ENCODE measurements at regions not wholly inside any gene's neighbourhood (a gene's known extent, or its start where the extent isn't known, plus 50 kb on each side); places are given as distances from the start of the nearest gene placed in this dataset.

- Mint-ChIP-seq H3K27ac (peak overlapping the region; percentile 0), H3K4me3 (ENCODE audit: low read depth) (no peak overlapping the region), H3K27me3 (no peaks in the 10 kb centered on the region), H3K9me3 (ENCODE audit: low read depth) (peaks cover 16% of the 10 kb centered on the region), H3K36me3 (ENCODE audit: insufficient read depth) (peaks cover 12% of the 10 kb centered on the region), H3K4me1 (ENCODE audit: low read depth) (peaks cover 17% of the 10 kb centered on the region)
- no peak for TF ChIP-seq CTCF (IDR thresholded peaks at IDR 0.05; ENCODE audit: unreplicated experiment)
- no peak for DNase-seq (ENCODE audit: low spot score, unreplicated experiment)
These were observed 67.3 kb upstream of the BICD1 start for GRCh38 chr12:32039347-32039746.

GRCh38 chr12:32039917-32040575 lies 66.6 kb upstream of the BICD1 start:
- Mint-ChIP-seq H3K9me3 (ENCODE audit: low read depth) (peaks cover 19% of the 10 kb centered on the region), H3K4me1 (ENCODE audit: low read depth) (peaks cover 17% of the 10 kb centered on the region), H3K27me3 (no peaks in the 10 kb centered on the region), H3K36me3 (ENCODE audit: insufficient read depth) (peaks cover 12% of the 10 kb centered on the region), H3K4me3 (ENCODE audit: low read depth) (no peak overlapping the region), H3K27ac (peak overlapping the region; percentile 27)
- no peak for DNase-seq (ENCODE audit: low spot score, unreplicated experiment)
- TF ChIP-seq CTCF (IDR thresholded peaks at IDR 0.05; ENCODE audit: unreplicated experiment), result no peak

GRCh38 chr12:32043928-32044549 lies 62.6 kb upstream of the BICD1 start:
- Mint-ChIP-seq H3K27ac (peak overlapping the region; percentile 26), H3K4me1 (ENCODE audit: low read depth) (peaks cover 20% of the 10 kb centered on the region), H3K27me3 (no peaks in the 10 kb centered on the region), H3K36me3 (ENCODE audit: insufficient read depth) (peaks cover 15% of the 10 kb centered on the region), H3K4me3 (ENCODE audit: low read depth) (no peak overlapping the region), H3K9me3 (ENCODE audit: low read depth) (peaks cover 23% of the 10 kb centered on the region)
- no peak for DNase-seq (ENCODE audit: low spot score, unreplicated experiment)
- TF ChIP-seq CTCF (IDR thresholded peaks at IDR 0.05; ENCODE audit: unreplicated experiment), result no peak

GRCh38 chr12:32047357-32048212 lies 59.1 kb upstream of the BICD1 start:
- Mint-ChIP-seq H3K9me3 (ENCODE audit: low read depth) (peaks cover 22% of the 10 kb centered on the region), H3K36me3 (ENCODE audit: insufficient read depth) (peaks cover 13% of the 10 kb centered on the region), H3K27me3 (no peaks in the 10 kb centered on the region), H3K4me3 (ENCODE audit: low read depth) (no peak overlapping the region), H3K4me1 (ENCODE audit: low read depth) (peaks cover 13% of the 10 kb centered on the region), H3K27ac (peak overlapping the region; percentile 81)
- no peak for TF ChIP-seq CTCF (IDR thresholded peaks at IDR 0.05; ENCODE audit: unreplicated experiment)
- no peak for DNase-seq (ENCODE audit: low spot score, unreplicated experiment)

GRCh38 chr12:32048791-32049190 lies 57.9 kb upstream of the BICD1 start:
- H3K4me3 Mint-ChIP-seq (ENCODE audit: low read depth), result no peak overlapping the region
- peaks cover 7% of the 10 kb centered on the region for H3K36me3 Mint-ChIP-seq (ENCODE audit: insufficient read depth)
- H3K27ac Mint-ChIP-seq, result no peak overlapping the region
- no peak for TF ChIP-seq CTCF (IDR thresholded peaks at IDR 0.05; ENCODE audit: unreplicated experiment)
- no peaks in the 10 kb centered on the region for H3K27me3 Mint-ChIP-seq
- no peak for DNase-seq (ENCODE audit: low spot score, unreplicated experiment)
- peaks cover 16% of the 10 kb centered on the region for H3K9me3 Mint-ChIP-seq (ENCODE audit: low read depth)
- H3K4me1 Mint-ChIP-seq (ENCODE audit: low read depth), result peaks cover 17% of the 10 kb centered on the region

Measured in progenitor cell of endocrine pancreas (in vitro differentiated cells).